ENCODE measurements at regions not wholly inside any gene's neighbourhood (a gene's known extent, or its start where the extent isn't known, plus 50 kb on each side); places are given as distances from the start of the nearest gene placed in this dataset.
"Not testable (repeated sequence)": the region's sequence is repeated elsewhere in the genome, so short reads cannot be mapped to it uniquely, and the experiment has no call there.

GRCh38 chr2:128604045-128604444, 285.4 kb upstream of the HS6ST1 start:
- peak; percentile 29 for DNase-seq (ENCODE audit: low spot score)
- Histone ChIP-seq H3K36me3 (ENCODE audit: low read depth) (no peaks in the 10 kb centered on the region), H3K27ac (ENCODE audit: poor library complexity, severe bottlenecking) (no peak overlapping the region), H3K9me3 (ENCODE audit: severe bottlenecking) (no peaks in the 10 kb centered on the region), H3K4me3 (ENCODE audit: severe bottlenecking) (no peak overlapping the region), H3K4me1 (ENCODE audit: insufficient read depth, poor library complexity, severe bottlenecking) (no peaks in the 10 kb centered on the region), H3K27me3 (ENCODE audit: insufficient read depth, poor library complexity, severe bottlenecking) (no peaks in the 10 kb centered on the region)
- TF ChIP-seq CTCF (IDR thresholded peaks at IDR 0.05; ENCODE audit: poor library complexity, severe bottlenecking), result no peak
- no peak for ATAC-seq (ENCODE audit: low read depth)

- ATAC-seq (ENCODE audit: low read depth); H3K27me3 ChIP-seq (ENCODE audit: insufficient read depth, poor library complexity, severe bottlenecking); DNase-seq (ENCODE audit: low spot score); H3K4me3 ChIP-seq (ENCODE audit: severe bottlenecking); H3K9me3 ChIP-seq (ENCODE audit: severe bottlenecking); H3K27ac ChIP-seq (ENCODE audit: poor library complexity, severe bottlenecking); H3K4me1 ChIP-seq (ENCODE audit: insufficient read depth, poor library complexity, severe bottlenecking); H3K36me3 ChIP-seq (ENCODE audit: low read depth): not testable (repeated sequence)
Measured at GRCh38 chr2:128604581-128604980, 285.9 kb upstream of the HS6ST1 start.

GRCh38 chr2:128605421-128605820, 286.8 kb upstream of the HS6ST1 start:
- TF ChIP-seq CTCF (IDR thresholded peaks at IDR 0.05; ENCODE audit: poor library complexity, severe bottlenecking), result no peak
- ATAC-seq (ENCODE audit: low read depth), result no peak

GRCh38 chr2:128605931-128606330, 287.3 kb upstream of the HS6ST1 start:
- Histone ChIP-seq H3K4me3 (ENCODE audit: severe bottlenecking) (no peak overlapping the region), H3K36me3 (ENCODE audit: low read depth) (no peaks in the 10 kb centered on the region), H3K9me3 (ENCODE audit: severe bottlenecking) (no peaks in the 10 kb centered on the region), H3K27ac (ENCODE audit: poor library complexity, severe bottlenecking) (no peak overlapping the region), H3K4me1 (ENCODE audit: insufficient read depth, poor library complexity, severe bottlenecking) (no peaks in the 10 kb centered on the region), H3K27me3 (ENCODE audit: insufficient read depth, poor library complexity, severe bottlenecking) (no peaks in the 10 kb centered on the region)
- DNase-seq (ENCODE audit: low spot score) (peak; percentile 15), ATAC-seq (ENCODE audit: low read depth) (no peak)
- no peak for TF ChIP-seq CTCF (IDR thresholded peaks at IDR 0.05; ENCODE audit: poor library complexity, severe bottlenecking)

More at GRCh38 chr2:128605421-128605820, 286.8 kb upstream of the HS6ST1 start:
- H3K27me3 ChIP-seq (ENCODE audit: insufficient read depth, poor library complexity, severe bottlenecking), result no peaks in the 10 kb centered on the region
- no peak overlapping the region for H3K27ac ChIP-seq (ENCODE audit: poor library complexity, severe bottlenecking)
- H3K36me3 ChIP-seq (ENCODE audit: low read depth), result no peaks in the 10 kb centered on the region
- no peaks in the 10 kb centered on the region for H3K9me3 ChIP-seq (ENCODE audit: severe bottlenecking)
- peak; percentile 37 for DNase-seq (ENCODE audit: low spot score)
- H3K4me3 ChIP-seq (ENCODE audit: severe bottlenecking), result no peak overlapping the region
- H3K4me1 ChIP-seq (ENCODE audit: insufficient read depth, poor library complexity, severe bottlenecking), result no peaks in the 10 kb centered on the region

- no peak overlapping the region for H3K27ac ChIP-seq (ENCODE audit: poor library complexity, severe bottlenecking)
- ATAC-seq (ENCODE audit: low read depth), result no peak
- no peaks in the 10 kb centered on the region for H3K4me1 ChIP-seq (ENCODE audit: insufficient read depth, poor library complexity, severe bottlenecking)
- peak; percentile 29 for DNase-seq (ENCODE audit: low spot score)
- no peak for TF ChIP-seq CTCF (IDR thresholded peaks at IDR 0.05; ENCODE audit: poor library complexity, severe bottlenecking)
- no peaks in the 10 kb centered on the region for H3K9me3 ChIP-seq (ENCODE audit: severe bottlenecking)
- no peaks in the 10 kb centered on the region for H3K27me3 ChIP-seq (ENCODE audit: insufficient read depth, poor library complexity, severe bottlenecking)
- H3K4me3 ChIP-seq (ENCODE audit: severe bottlenecking), result no peak overlapping the region
- H3K36me3 ChIP-seq (ENCODE audit: low read depth), result no peaks in the 10 kb centered on the region
Measured at GRCh38 chr2:128606837-128607236, 288.2 kb upstream of the HS6ST1 start.
